ENCODE measurements at regions not wholly inside any gene's neighbourhood (a gene's known extent, or its start where the extent isn't known, plus 50 kb on each side); places are given as distances from the start of the nearest gene placed in this dataset.

DNA sequence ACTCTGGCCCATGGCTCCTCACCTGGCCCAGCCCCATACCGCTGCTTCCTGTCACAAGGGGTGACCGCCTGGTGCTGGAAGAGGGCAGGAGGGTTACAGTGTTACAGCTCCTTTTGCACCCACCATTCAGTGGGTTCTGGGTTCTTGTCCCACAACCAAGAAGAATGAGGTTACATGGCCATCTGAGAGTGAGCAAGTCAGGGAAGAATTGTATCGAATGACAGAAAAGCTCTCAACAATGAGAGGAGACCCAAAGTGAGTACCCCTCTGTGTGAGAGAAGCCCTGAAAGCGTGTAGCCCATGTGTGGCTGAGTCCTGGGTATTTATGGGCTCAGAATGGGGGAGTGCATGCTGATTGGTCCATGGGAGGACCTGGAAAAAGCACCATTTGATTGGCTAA lies 888.5 kb downstream of the ADGRL2 start:
- intact Hi-C loops (cut with DNase I; ENCODE audit: low total_unique reads) = no loop called here
- no peak overlapping the region for H3K4me3 ChIP-seq
- 52 to 83% (median 68%) methylated on average over 4 of the region's 4 CpGs for WGBS, 5 donors
- no peaks in the 10 kb centered on the region for H3K36me3 ChIP-seq
- DNase-seq = no peak
- TF ChIP-seq EP300 (IDR thresholded peaks at IDR 0.05) = no peak
- TF ChIP-seq POLR2AphosphoS5 (IDR thresholded peaks at IDR 0.05) = no peak
- TF ChIP-seq POLR2A (IDR thresholded peaks at IDR 0.05) = no peak
- TF ChIP-seq, protein P1, sequence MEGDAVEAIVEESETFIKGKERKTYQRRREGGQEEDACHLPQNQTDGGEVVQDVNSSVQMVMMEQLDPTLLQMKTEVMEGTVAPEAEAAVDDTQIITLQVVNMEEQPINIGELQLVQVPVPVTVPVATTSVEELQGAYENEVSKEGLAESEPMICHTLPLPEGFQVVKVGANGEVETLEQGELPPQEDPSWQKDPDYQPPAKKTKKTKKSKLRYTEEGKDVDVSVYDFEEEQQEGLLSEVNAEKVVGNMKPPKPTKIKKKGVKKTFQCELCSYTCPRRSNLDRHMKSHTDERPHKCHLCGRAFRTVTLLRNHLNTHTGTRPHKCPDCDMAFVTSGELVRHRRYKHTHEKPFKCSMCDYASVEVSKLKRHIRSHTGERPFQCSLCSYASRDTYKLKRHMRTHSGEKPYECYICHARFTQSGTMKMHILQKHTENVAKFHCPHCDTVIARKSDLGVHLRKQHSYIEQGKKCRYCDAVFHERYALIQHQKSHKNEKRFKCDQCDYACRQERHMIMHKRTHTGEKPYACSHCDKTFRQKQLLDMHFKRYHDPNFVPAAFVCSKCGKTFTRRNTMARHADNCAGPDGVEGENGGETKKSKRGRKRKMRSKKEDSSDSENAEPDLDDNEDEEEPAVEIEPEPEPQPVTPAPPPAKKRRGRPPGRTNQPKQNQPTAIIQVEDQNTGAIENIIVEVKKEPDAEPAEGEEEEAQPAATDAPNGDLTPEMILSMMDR (IDR thresholded peaks at IDR 0.05) = no peak
- no peaks in the 10 kb centered on the region for H3K27me3 ChIP-seq
- no peaks in the 10 kb centered on the region for H3K4me1 ChIP-seq
- H3K27ac ChIP-seq = no peak overlapping the region
- peaks cover 0 to 25% (median 13%) of the 10 kb centered on the region in 4 donors for H3K9me3 ChIP-seq

DNA sequence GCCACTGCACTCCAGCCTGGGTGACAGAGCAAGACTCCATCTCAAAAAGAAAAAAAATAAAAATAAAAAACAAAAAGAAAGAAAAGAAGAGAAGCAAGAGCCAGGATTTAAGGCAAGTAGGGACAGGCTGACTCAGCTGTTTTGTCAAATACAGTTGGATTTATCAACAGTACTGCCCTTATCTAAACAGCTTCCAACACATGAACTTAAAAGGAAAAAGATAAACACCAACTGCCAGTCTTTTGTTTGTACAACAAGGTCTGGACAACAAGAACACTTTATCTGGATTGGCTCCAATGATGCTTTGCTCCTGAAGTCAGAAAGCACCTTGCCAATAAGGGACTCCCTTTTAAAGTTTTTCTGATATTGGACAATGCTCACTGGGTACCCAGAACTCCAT lies 886.0 kb downstream of the ADGRL2 start:
- H3K36me3 ChIP-seq = no peaks in the 10 kb centered on the region
- intact Hi-C loops (cut with DNase I; ENCODE audit: low total_unique reads) = no loop called here
- peaks cover 0 to 25% (median 13%) of the 10 kb centered on the region in 4 donors for H3K9me3 ChIP-seq
- no peaks in the 10 kb centered on the region for H3K27me3 ChIP-seq
- H3K27ac ChIP-seq = no peak overlapping the region
- DNase-seq = no peak
- no peaks in the 10 kb centered on the region for H3K4me1 ChIP-seq
- no peak overlapping the region for H3K4me3 ChIP-seq
- TF ChIP-seq POLR2AphosphoS5 (IDR thresholded peaks at IDR 0.05) = no peak
- no peak for TF ChIP-seq EP300 (IDR thresholded peaks at IDR 0.05)
- TF ChIP-seq, protein P1 (IDR thresholded peaks at IDR 0.05) = no peak
- TF ChIP-seq POLR2A (IDR thresholded peaks at IDR 0.05) = no peak

DNA sequence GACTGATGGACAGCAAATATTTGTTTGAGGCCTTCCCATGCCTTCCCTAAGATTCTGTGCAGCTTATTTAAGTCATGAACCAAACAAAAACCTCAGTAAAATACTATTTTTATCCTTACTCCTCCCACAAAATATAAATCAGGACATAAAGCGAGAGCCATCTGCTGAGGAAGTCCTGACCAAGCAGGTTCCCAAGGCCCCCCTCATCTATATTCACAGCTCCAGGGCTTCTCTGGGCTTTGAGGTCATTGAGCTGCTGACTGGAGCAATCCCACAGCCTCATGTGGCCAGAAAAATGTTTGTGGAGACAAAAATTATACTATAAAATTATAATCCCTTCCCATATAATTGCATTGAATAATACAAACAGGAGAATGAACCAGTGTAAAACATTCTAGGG lies 846.2 kb downstream of the ADGRL2 start:
- WGBS, 5 donors = 0 to 93% (median 0%) methylated on average over 1 of the region's 1 CpG
- TF ChIP-seq POLR2AphosphoS5 (IDR thresholded peaks at IDR 0.05) (no peak), POLR2A (IDR thresholded peaks at IDR 0.05) (no peak)

DNA sequence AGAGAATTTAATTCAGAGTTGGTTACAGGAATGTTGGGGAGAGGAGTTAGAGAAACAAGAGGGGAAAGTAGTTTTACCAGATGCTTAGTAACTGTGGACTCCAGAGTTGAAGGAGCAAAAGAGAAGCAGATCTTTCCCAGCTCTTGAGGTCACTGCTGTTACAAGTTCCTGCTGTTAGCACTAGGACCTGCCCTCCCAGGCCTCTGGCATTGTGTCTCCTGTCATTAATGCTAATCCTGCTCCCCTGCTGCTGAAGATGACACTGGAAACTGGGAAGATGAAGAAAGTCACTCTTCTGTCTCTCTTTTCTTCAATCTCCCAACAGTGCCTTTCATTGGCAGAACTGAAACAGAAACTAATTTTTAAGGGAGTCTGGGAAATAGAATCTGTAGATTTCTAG lies 845.6 kb downstream of the ADGRL2 start:
- Histone ChIP-seq H3K4me1 (peaks cover 0 to 9% (median 3%) of the 10 kb centered on the region in 4 donors), H3K9me3 (no peaks in the 10 kb centered on the region), H3K4me3 (no peak overlapping the region), H3K27ac (no peak overlapping the region), H3K36me3 (no peaks in the 10 kb centered on the region), H3K27me3 (no peaks in the 10 kb centered on the region)
- intact Hi-C loops (cut with DNase I; ENCODE audit: low total_unique reads) = no loop called here
- no peak for DNase-seq
- TF ChIP-seq POLR2AphosphoS5 (IDR thresholded peaks at IDR 0.05) (no peak), EP300 (IDR thresholded peaks at IDR 0.05) (no peak), POLR2A (IDR thresholded peaks at IDR 0.05) (no peak)
- TF ChIP-seq, protein P1 (IDR thresholded peaks at IDR 0.05) = no peak

More for the DNA sequence above, 846.2 kb downstream of the ADGRL2 start:
- H3K9me3 ChIP-seq = no peaks in the 10 kb centered on the region
- H3K27me3 ChIP-seq = no peaks in the 10 kb centered on the region
- DNase-seq = no peak
- H3K27ac ChIP-seq = no peak overlapping the region
- no peak overlapping the region for H3K4me3 ChIP-seq
- H3K36me3 ChIP-seq = no peaks in the 10 kb centered on the region
- H3K4me1 ChIP-seq = peaks cover 0 to 9% (median 3%) of the 10 kb centered on the region in 4 donors
- intact Hi-C loops (cut with DNase I; ENCODE audit: low total_unique reads) = no loop called here

DNA sequence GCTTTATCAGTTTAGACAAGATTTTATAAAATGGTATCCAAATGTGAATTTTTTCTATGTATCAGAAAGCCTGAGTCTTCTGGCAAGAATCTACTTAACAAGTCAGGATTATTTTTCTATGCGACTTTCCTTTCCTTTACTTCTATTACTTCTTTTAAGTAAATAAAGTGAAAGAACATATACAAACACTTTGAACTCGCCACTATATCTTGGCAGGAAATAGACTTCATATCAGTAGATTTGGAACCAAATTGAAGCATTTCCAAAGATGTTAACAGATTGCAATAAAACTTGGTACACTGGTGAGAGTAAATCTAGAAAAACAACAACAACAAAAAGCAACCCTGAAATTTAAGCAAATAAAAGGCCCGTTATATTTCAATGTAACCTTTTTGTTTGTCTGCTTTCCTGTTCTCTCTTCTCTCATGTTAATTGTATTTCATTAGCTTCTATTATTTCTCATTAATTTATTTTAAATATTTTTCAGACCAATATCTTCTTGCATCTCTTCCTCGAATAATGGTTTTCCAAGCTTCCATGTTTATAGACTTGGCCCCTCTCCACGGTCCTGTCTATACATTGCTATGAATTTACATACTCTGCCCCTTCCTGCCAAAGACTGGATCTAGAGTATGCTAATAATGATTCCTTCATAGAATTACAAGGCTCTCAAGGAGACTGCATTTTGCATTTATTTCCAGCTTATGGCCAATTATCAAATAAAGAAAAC lies 843.6 kb downstream of the ADGRL2 start:
- Histone ChIP-seq H3K27ac (no peak overlapping the region), H3K4me3 (no peak overlapping the region), H3K4me1 (peaks cover 0 to 9% (median 3%) of the 10 kb centered on the region in 4 donors), H3K36me3 (no peaks in the 10 kb centered on the region), H3K9me3 (no peaks in the 10 kb centered on the region), H3K27me3 (no peaks in the 10 kb centered on the region)
- TF ChIP-seq, protein P1 (IDR thresholded peaks at IDR 0.05) = no peak
- TF ChIP-seq EP300 (IDR thresholded peaks at IDR 0.05) (no peak), POLR2AphosphoS5 (IDR thresholded peaks at IDR 0.05) (no peak), POLR2A (IDR thresholded peaks at IDR 0.05) (no peak)
- intact Hi-C loops (cut with DNase I; ENCODE audit: low total_unique reads) = no loop called here
- WGBS, 5 donors = 46 to 60% (median 48%) methylated on average over 5 of the region's 5 CpGs
- no peak for DNase-seq

All from stomach (tissue), 8 donors.